Left cardiac atrium (tissue), 4 donors: ENCODE measurements at regions not wholly inside any gene's neighbourhood (a gene's known extent, or its start where the extent isn't known, plus 50 kb on each side); places are given as distances from the start of the nearest gene placed in this dataset.

Experiments
- ATAC-seq, 2 donors: fragments of 200-7000 bp; cut with Tn5 transposase; one replicate each; pipeline ENCODE4 v1.9.1; 2020; ENCODE audit warnings: mild to moderate bottlenecking in 2 of 2, moderate library complexity in 2 of 2
- DNase-seq: peaks from one replicate; pipeline ENCODE4 v3.0.0-alpha.2; 2020
- intact Hi-C, 2 donors: fragments of 100-400 bp; cut with DNase I; formaldehyde crosslinking; loops; one replicate each; pipeline versions ENCODE4 v1.14.1 to v1.15.1; 2022 to 2023
- donor health status: DM: no; HTN: yes; CAD: no.
- donor health status: DM: no; HTN: yes; CAD: no; lungs with severe emphysema.
- donor health status: DM: yes; HTN: yes; CAD: no.
- donor health status: Dilated cardiomyopathy.

GRCh38 chr3:94875149-94875548, 812.3 kb downstream of the NSUN3 start:
- DNase-seq (no peak), ATAC-seq (no peak)

GRCh38 chr3:94887065-94887464, 824.2 kb downstream of the NSUN3 start:
- intact Hi-C loops, result no loop called here
- ATAC-seq, result peak; percentile 34 to 87
- DNase-seq, result no peak

More at GRCh38 chr3:94875149-94875548, 812.3 kb downstream of the NSUN3 start:
- intact Hi-C loops, result no loop called here

- DNase-seq (no peak), ATAC-seq (no peak)
- intact Hi-C loops, result no loop called here
Observed at GRCh38 chr3:94896994-94897393, 834.1 kb downstream of the NSUN3 start.

GRCh38 chr3:94904156-94904674, 841.4 kb downstream of the NSUN3 start:
- intact Hi-C loops, result no loop called here
- ATAC-seq (no peak), DNase-seq (no peak)

- ATAC-seq, result no peak
- DNase-seq, result no peak
- intact Hi-C loops, result no loop called here
Observed at GRCh38 chr3:94909726-94910125, 846.9 kb downstream of the NSUN3 start.

- intact Hi-C loops, result no loop called here
- no peak for DNase-seq
- ATAC-seq, result no peak
Observed at GRCh38 chr3:94912656-94913055, 849.8 kb downstream of the NSUN3 start.

- intact Hi-C loops, result no loop called here
- no peak for DNase-seq
- ATAC-seq, result no peak
Observed at GRCh38 chr3:94927175-94927574, 864.3 kb downstream of the NSUN3 start.

- intact Hi-C loops, result no loop called here
- DNase-seq (no peak), ATAC-seq (no peak)
Observed at GRCh38 chr3:94928921-94929320, 866.1 kb downstream of the NSUN3 start.

GRCh38 chr3:94935738-94936580, 873.1 kb downstream of the NSUN3 start:
- intact Hi-C loops, result no loop called here
- DNase-seq (no peak), ATAC-seq (no peak)

- DNase-seq, result no peak
- no peak for ATAC-seq
- intact Hi-C loops, result no loop called here
Observed at GRCh38 chr3:94937980-94938379, 875.1 kb downstream of the NSUN3 start.

- DNase-seq (no peak), ATAC-seq (no peak)
- intact Hi-C loops, result loop anchor here in 1 of 2 donors (10.0 kb wide), 1 partner anchor 142 kb away; no protein-coding TSS in a partner anchor
Observed at GRCh38 chr3:94946683-94947082, 883.8 kb downstream of the NSUN3 start.

- intact Hi-C loops, result no loop called here
- no peak for ATAC-seq
- DNase-seq, result no peak
Observed at GRCh38 chr3:94961423-94962100, 898.7 kb downstream of the NSUN3 start.

- ATAC-seq, result no peak
- DNase-seq, result no peak
- intact Hi-C loops, result no loop called here
Observed at GRCh38 chr3:94965867-94966475, 903.1 kb downstream of the NSUN3 start.

GRCh38 chr3:94967196-94967595, 904.3 kb downstream of the NSUN3 start:
- intact Hi-C loops, result no loop called here
- peak in 1 of 2 donors; percentile 81 for ATAC-seq
- DNase-seq, result no peak

GRCh38 chr3:94968519-94968918, 905.7 kb downstream of the NSUN3 start:
- DNase-seq (no peak), ATAC-seq (no peak)
- intact Hi-C loops, result no loop called here

- DNase-seq (no peak), ATAC-seq (no peak)
- intact Hi-C loops, result no loop called here
Observed at GRCh38 chr3:94972066-94972465, 909.2 kb downstream of the NSUN3 start.

GRCh38 chr3:94978084-94978483, 915.2 kb downstream of the NSUN3 start:
- DNase-seq, result no peak
- ATAC-seq, result no peak
- intact Hi-C loops, result no loop called here

GRCh38 chr3:94985778-94986177, 922.9 kb downstream of the NSUN3 start:
- DNase-seq (no peak), ATAC-seq (no peak)
- intact Hi-C loops, result no loop called here

GRCh38 chr3:94990952-94991705, 928.3 kb downstream of the NSUN3 start:
- DNase-seq (no peak), ATAC-seq (no peak)
- intact Hi-C loops, result no loop called here
